HG03196 (cell line): ENCODE measurements at regions not wholly inside any gene's neighbourhood (a gene's known extent, or its start where the extent isn't known, plus 50 kb on each side); places are given as distances from the start of the nearest gene placed in this dataset.
"Not testable (repeated sequence)": the region's sequence is repeated elsewhere in the genome, so short reads cannot be mapped to it uniquely, and the experiment has no call there.

Experiments used
- ATAC-seq: cut with Tn5 transposase; IDR thresholded peaks from one replicate; pipeline ENCODE4 v1.9.1; 2021; ENCODE audit not compliant: unreplicated experiment

DNA sequence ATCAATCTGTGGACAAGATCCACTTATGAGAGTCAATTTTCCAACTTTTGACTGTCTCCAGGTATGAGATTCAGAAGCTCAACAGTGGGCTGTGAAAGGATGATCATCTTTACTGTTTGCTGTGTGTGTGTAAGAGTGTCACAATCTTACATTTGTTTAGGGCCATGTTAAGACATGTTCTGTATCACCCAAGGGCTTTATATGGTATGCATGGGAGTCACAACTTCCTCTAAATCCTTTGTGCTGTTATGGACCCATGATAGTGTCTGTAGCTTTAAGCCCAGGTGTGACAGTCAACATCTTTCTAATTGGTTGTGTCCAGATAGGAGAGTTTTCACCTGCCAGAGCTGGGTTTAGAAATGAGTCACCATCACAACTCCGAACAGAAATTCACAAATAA, 70.2 kb downstream of the ZNF726 start:
- not testable (repeated sequence) for ATAC-seq

GRCh38 chr19:23986623-23987022, 71.9 kb downstream of the ZNF726 start:
- no peak for ATAC-seq

- no peak for ATAC-seq
Observed at GRCh38 chr19:23991170-23991569, 76.5 kb downstream of the ZNF726 start.

DNA sequence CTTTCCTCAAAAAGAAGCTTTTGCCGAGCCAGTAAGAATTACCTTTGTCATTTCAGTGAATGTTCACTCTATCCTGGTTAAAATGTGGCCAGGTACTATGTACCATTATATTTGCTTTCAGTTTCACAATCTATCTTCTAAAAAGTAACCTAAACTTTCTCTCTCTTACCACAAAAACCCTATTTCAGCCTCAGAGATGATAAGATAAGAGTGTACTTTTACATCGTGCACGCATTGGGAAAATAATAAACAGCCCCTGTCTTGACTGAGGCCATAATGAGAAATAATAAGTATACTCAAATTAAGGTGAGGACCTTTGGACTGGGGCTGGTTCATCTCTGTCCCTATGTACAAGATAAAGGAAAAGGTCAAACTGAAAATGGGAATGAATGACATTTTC, 77.7 kb downstream of the ZNF726 start:
- no peak for ATAC-seq

- no peak for ATAC-seq
Observed at GRCh38 chr19:23993440-23993839, 78.8 kb downstream of the ZNF726 start.

DNA sequence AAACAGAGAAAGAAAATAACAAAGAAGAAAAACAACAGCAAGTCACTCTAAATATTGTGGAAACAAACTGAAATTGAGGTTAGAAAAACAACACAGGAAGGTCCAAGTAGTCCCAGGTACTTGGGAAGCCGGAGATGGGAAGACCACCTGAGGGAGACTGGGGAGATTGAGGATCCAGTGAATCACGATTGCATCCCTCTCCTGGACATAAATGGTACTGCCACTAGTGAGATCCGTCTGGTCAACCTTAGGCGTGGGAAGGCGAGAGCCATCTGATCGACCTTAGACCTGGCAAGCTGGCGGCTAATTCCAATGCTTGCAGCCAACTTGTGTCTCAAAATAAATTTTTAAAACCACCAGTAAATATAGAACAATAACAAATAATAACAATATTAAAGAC, 81.9 kb downstream of the ZNF726 start:
- ATAC-seq: no peak

DNA sequence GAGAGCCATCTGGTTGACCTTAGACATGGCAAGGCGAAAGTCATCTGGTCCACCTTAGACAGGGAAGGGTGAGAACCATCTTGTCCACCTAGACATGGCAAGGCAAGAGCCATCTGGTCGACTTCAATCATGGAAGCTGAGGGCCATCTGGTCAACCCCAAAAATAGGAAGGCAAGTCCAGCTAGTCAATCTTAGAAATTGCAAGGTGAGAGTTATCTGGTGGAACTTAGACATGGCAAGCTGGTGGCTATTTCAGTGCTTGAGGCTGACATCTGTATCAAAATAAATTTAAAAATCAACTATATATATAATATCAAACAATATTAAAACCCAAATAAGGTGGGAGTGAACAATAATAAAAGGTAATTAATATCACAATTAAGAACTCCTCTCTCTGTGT, 83.9 kb downstream of the ZNF726 start:
- ATAC-seq: no peak

DNA sequence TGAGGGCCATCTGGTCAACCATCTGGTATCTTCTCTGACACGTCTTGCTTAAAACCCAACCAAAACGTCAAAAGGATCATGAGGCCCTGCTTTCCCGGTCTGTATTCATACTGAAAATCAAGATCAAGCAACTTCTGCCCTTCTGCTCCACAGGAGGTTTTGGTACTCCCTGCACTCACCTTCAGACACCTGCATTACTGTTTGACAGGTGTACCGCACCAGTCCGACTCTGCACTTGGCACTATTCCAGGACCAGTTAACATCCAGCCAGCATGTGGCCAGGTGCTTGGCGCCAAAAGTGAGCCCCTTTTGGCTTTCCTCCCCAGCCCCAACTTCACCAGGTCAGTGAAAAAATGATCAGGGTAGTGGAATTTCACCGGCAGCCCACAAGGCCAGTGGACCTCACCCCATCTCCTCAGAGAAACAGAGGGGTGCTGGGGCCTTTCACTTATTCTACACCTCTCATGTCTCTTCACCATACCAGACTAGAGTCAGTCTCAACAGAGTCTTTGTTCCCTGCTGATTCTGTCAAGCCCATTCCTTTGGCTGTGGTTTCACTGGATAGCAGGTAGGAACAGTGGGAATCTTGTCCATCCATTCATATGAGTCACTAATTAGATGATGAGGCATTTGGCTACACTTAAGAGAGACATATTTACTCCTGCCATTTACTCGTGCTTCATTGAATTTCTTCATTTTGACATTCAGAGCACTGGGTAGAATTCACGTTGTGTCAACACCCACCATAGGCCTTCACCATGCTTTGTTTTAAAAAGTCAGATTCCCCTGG, 85.3 kb downstream of the ZNF726 start:
- no peak for ATAC-seq

- no peak for ATAC-seq
Observed at GRCh38 chr19:24000656-24001055, 86.0 kb downstream of the ZNF726 start.

DNA sequence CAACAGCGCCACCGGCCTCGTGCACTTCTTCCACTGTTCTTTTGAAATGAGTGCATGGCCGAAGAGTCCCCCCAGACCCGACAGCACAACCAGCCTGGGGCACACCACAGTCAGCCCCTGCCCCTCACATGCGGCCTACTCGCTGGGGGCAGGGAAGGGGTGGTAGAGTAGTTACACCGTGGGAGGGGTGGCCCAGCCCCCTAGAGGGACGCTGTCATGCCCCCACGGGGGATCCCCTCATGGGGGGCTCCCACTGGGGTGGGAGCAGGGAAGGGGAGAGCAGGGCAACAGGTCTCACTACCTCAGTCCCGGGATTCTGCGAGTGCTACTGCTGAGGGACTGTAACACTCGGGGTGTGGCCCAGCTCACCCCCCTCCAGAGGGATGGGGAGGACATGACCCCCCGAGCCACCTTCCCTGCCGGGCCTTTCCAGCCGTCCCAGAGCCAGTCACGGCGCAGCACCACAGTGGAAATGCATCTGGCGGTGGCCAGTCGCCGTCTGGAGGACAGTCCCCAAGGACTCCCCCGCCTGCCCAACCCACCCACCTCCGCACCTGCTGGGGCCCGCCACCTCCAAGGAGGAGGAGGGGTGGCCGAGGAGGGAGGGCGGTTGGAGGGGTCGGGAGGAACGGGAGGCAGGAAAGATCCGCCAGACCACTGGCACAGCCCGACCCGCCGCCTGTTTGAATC, 84.6 kb upstream of the ZNF254 start:
- no peak for ATAC-seq

DNA sequence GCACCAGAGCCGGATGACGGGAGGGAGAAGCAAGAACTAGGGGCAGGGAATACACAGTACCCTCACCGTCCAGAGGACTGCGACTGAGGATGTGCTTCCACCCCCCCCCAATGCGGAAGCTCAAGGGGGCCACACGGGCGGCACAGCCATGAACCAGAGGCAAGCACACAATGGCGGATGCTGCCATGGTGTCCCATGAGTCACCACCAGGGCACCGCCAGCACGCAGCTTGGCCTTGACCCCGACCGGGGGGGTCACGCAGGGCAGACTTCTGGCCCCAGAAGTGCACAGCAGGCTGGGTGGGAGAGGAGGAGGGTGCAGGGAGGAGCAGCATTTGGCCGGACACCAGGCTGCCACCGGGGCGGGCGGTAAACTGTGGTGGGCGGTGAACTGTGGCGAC, 83.5 kb upstream of the ZNF254 start:
- no peak for ATAC-seq

GRCh38 chr19:24004166-24004565, 82.8 kb upstream of the ZNF254 start:
- no peak for ATAC-seq

- no peak for ATAC-seq
Observed at GRCh38 chr19:24029941-24030636, 56.9 kb upstream of the ZNF254 start.

GRCh38 chr19:24032651-24033050, 54.3 kb upstream of the ZNF254 start:
- no peak for ATAC-seq

- ATAC-seq: peak; percentile 97
Observed at GRCh38 chr19:24033301-24033962, 53.6 kb upstream of the ZNF254 start.

GRCh38 chr19:24033963-24034342, 53.0 kb upstream of the ZNF254 start:
- ATAC-seq: peak; percentile 16

GRCh38 chr19:24035261-24035880, 51.6 kb upstream of the ZNF254 start:
- not testable (repeated sequence) for ATAC-seq
